ENCODE measurements at regions not wholly inside any gene's neighbourhood (a gene's known extent, or its start where the extent isn't known, plus 50 kb on each side); places are given as distances from the start of the nearest gene placed in this dataset.

GRCh38 chr6:170483413-170483812 lies 69.7 kb downstream of the PSMB1 start:
- DNase-seq: no peak

- DNase-seq: no peak
These were observed 72.9 kb downstream of the PSMB1 start for GRCh38 chr6:170480050-170480692.

GRCh38 chr6:170476360-170476759 lies 76.7 kb downstream of the PSMB1 start:
- DNase-seq: no peak

DNA sequence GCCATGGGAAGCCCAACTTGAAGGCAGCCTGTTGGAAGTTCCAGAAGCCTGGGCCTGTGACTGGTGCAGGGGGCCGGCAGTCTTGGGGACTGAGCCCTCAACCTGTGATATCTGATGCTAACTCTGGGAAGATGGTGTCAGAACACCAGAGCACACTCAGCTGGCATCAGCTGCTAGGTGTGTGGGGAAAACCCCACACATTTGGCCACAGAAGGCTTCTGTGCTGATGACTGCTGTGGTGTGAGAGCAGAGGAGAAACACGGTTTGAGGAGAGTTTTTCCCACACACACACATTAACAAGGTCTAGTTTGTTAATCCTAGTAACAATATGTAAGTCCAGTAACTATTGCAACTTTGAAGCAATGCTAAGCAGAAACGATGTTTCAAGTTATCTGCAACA lies 78.0 kb downstream of the PSMB1 start:
- no peak for DNase-seq

GRCh38 chr6:170473801-170474200 lies 79.3 kb downstream of the PSMB1 start:
- no peak for DNase-seq

- no peak for DNase-seq
These were observed 79.8 kb downstream of the PSMB1 start for GRCh38 chr6:170473301-170473717.

- DNase-seq: no peak
These were observed 81.6 kb downstream of the PSMB1 start for GRCh38 chr6:170471491-170471890.

GRCh38 chr6:170470734-170471133 lies 82.4 kb downstream of the PSMB1 start:
- no peak for DNase-seq

GRCh38 chr6:170464524-170464979 lies 88.6 kb downstream of the PSMB1 start:
- no peak for DNase-seq

- DNase-seq: no peak
These were observed 89.0 kb downstream of the PSMB1 start for GRCh38 chr6:170464080-170464479.

DNA sequence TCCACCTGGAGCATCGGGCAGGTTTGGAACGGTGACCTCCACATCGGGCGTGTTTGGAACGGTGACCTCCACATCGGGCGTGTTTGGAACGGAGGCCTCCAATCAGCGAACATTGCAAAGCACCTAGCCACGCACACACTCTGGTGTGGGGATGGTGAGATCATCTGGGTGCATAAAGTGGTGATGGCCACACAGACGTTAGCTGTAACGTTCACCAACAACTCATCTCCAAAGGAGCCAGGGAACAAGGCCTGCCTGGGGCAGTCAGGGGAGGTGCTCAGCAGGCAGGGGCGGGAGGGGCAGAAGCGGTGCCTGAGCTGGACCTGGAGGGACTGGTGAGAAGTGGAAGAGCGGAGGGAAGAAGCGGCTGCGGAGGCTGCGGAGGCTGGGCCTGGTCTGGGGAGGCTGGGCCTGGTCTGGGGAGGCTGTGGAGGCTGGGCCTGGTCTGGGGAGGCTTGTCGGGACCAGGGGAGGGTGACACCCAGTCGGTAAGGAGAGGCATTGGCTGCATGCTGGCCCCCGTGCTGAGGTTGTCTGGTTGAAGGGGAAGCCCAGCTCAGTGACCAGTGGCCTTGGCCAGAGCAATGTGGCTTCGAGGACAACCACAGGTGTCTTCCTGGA lies 89.9 kb downstream of the PSMB1 start:
- no peak for DNase-seq

GRCh38 chr6:170462366-170463020 lies 90.6 kb downstream of the PSMB1 start:
- DNase-seq: peak; percentile 57

GRCh38 chr6:170461556-170462365 lies 91.3 kb downstream of the PSMB1 start:
- no peak for DNase-seq

DNA sequence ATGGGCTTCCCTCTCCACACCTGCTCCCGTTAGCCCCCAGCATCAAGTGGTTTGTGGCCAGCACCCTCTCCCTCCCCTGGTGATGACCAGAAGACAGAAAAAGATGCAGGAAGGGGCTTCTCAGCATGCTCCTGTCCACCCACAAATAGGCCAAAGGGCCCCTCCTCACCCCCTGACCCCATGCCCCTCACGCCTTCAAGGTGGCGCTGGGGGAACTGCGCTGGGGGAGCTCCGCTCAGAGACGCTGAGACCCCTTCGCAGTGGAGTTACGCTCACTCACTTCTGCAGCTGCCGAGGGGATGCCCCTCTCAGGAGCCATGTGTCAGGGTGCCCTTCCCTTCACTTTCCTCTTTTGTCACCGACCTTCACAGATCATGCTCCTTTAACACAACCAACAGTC lies 92.0 kb downstream of the PSMB1 start:
- no peak for DNase-seq

GRCh38 chr6:170460641-170461040 lies 92.5 kb downstream of the PSMB1 start:
- DNase-seq: no peak

GRCh38 chr6:170459451-170459850 lies 93.7 kb downstream of the PSMB1 start:
- no peak for DNase-seq

GRCh38 chr6:170456886-170457698 lies 96.0 kb downstream of the PSMB1 start:
- no peak for DNase-seq

Measured in NCI-H187 treated with DMSO at 0.1 percent for 48 hours (cell line).